ENCODE measurements at regions not wholly inside any gene's neighbourhood (a gene's known extent, or its start where the extent isn't known, plus 50 kb on each side); places are given as distances from the start of the nearest gene placed in this dataset.

DNA sequence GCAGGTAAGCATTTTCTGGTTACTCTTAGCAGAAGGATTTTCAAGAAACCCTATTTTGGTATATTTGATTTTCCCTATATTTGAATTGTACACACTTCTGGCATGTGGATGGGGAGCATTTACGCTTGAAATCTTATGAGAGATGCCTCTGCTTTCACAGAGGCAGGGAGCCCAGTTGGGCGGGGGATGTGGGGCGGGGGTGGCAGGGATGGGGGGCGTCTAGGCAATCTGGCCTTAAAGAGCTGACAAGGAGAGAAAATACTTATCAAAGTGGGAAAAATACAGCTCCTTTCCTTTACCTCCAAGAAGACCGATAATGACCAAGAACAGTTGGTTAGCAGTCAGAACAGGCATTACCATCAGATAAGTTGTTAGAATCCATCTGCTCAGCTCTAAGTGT lies 79.1 kb upstream of the NUDT7 start:
- TF ChIP-seq, protein P1, sequence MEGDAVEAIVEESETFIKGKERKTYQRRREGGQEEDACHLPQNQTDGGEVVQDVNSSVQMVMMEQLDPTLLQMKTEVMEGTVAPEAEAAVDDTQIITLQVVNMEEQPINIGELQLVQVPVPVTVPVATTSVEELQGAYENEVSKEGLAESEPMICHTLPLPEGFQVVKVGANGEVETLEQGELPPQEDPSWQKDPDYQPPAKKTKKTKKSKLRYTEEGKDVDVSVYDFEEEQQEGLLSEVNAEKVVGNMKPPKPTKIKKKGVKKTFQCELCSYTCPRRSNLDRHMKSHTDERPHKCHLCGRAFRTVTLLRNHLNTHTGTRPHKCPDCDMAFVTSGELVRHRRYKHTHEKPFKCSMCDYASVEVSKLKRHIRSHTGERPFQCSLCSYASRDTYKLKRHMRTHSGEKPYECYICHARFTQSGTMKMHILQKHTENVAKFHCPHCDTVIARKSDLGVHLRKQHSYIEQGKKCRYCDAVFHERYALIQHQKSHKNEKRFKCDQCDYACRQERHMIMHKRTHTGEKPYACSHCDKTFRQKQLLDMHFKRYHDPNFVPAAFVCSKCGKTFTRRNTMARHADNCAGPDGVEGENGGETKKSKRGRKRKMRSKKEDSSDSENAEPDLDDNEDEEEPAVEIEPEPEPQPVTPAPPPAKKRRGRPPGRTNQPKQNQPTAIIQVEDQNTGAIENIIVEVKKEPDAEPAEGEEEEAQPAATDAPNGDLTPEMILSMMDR (IDR thresholded peaks at IDR 0.05), result no peak
- no peak for TF ChIP-seq POLR2A (IDR thresholded peaks at IDR 0.05)

Data from stomach (tissue), 4 donors.